ENCODE measurements at regions not wholly inside any gene's neighbourhood (a gene's known extent, or its start where the extent isn't known, plus 50 kb on each side); places are given as distances from the start of the nearest gene placed in this dataset.

- TF ChIP-seq, protein P1, sequence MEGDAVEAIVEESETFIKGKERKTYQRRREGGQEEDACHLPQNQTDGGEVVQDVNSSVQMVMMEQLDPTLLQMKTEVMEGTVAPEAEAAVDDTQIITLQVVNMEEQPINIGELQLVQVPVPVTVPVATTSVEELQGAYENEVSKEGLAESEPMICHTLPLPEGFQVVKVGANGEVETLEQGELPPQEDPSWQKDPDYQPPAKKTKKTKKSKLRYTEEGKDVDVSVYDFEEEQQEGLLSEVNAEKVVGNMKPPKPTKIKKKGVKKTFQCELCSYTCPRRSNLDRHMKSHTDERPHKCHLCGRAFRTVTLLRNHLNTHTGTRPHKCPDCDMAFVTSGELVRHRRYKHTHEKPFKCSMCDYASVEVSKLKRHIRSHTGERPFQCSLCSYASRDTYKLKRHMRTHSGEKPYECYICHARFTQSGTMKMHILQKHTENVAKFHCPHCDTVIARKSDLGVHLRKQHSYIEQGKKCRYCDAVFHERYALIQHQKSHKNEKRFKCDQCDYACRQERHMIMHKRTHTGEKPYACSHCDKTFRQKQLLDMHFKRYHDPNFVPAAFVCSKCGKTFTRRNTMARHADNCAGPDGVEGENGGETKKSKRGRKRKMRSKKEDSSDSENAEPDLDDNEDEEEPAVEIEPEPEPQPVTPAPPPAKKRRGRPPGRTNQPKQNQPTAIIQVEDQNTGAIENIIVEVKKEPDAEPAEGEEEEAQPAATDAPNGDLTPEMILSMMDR (conservative IDR thresholded peaks at IDR 0.05): no peak
- no peak for TF ChIP-seq EZH2 (IDR thresholded peaks at IDR 0.05; ENCODE audit: low read depth)
Observed at GRCh38 chr9:7467186-7467585, 332.4 kb downstream of the DMAC1 start.
